Naive thymus-derived CD4-positive, alpha-beta T cell (primary cell): ENCODE measurements at regions not wholly inside any gene's neighbourhood (a gene's known extent, or its start where the extent isn't known, plus 50 kb on each side); places are given as distances from the start of the nearest gene placed in this dataset.

ENCODE experiments used
- ATAC-seq: fragments of 150-1000 bp; cut with Tn5 transposase; 2 replicates; pipeline ENCODE4 v1.10.0; 2021; ENCODE audit warnings: mild to moderate bottlenecking, moderate library complexity
- CTCF ChIA-PET: fragments of 350-600 bp; sonication (Branson Sonifier 250); formaldehyde crosslinking; loops from one replicate; lab custom pipeline; 2021; ENCODE audit warnings: antibody characterized with exemption; lab: Charles Lee
- POLR2A ChIA-PET: fragments of 350-600 bp; sonication (Branson Sonifier 250); formaldehyde crosslinking; loops from one replicate; lab custom pipeline; 2021; ENCODE audit warnings: antibody characterized with exemption, inconsistent platforms; lab: Charles Lee
- DNase-seq, 9 donors: peaks; one replicate each; pipeline versions ENCODE4 v3.0.0 to v3.0.0-alpha.2; 2020 to 2022; ENCODE audit warnings: mixed read lengths in 1 of 9
- H3K27ac ChIP-seq: one replicate; pipeline ENCODE4 v1.7.0; 2013; ENCODE audit warnings: mild to moderate bottlenecking, low read depth, low read length, moderate library complexity
- H3K27me3 ChIP-seq, 2 donors: one replicate each; pipeline ENCODE4 v1.7.0; 2013; ENCODE audit warnings: low read length in 2 of 2, mild to moderate bottlenecking in 2 of 2, moderate library complexity in 2 of 2; ENCODE audit not compliant: control insufficient read depth in 2 of 2, insufficient read depth in 2 of 2
- H3K36me3 ChIP-seq, 3 experiments: 1 replicate in 2 of 3; 2 replicates in 1 of 3; pipeline ENCODE4 v1.7.0; 2013; ENCODE audit warnings: low read length in 3 of 3, mild to moderate bottlenecking in 3 of 3, moderate library complexity in 1 of 3; ENCODE audit not compliant: insufficient read depth in 3 of 3, control insufficient read depth in 2 of 3
- H3K4me1 ChIP-seq, 2 donors: one replicate each; pipeline ENCODE4 v1.7.0; 2013; ENCODE audit warnings: low read length in 2 of 2, mild to moderate bottlenecking in 2 of 2, moderate library complexity in 1 of 2; ENCODE audit not compliant: control insufficient read depth in 2 of 2, insufficient read depth in 2 of 2
- H3K4me3 ChIP-seq: 2 replicates; pipeline ENCODE4 v1.7.0; 2013; ENCODE audit warnings: mild to moderate bottlenecking, low read length
- H3K9me3 ChIP-seq, 3 experiments: 1 replicate in 2 of 3; 2 replicates in 1 of 3; pipeline ENCODE4 v1.7.0; 2013; ENCODE audit warnings: low read length in 3 of 3; ENCODE audit not compliant: control insufficient read depth in 2 of 3
- H3K27ac Mint-ChIP-seq, 9 donors: one replicate each; pipeline ENCODE4 v1.8.0; 2020 to 2022; ENCODE audit warnings: mixed read lengths in 9 of 9, mild to moderate bottlenecking in 8 of 9, moderate library complexity in 5 of 9, inconsistent platforms in 2 of 9
- H3K27me3 Mint-ChIP-seq, 5 donors: one replicate each; pipeline ENCODE4 v1.8.0; 2021 to 2022; ENCODE audit warnings: mixed read lengths in 5 of 5, mild to moderate bottlenecking in 1 of 5
- H3K36me3 Mint-ChIP-seq, 5 donors: one replicate each; pipeline ENCODE4 v1.8.0; 2020 to 2022; ENCODE audit warnings: mixed read lengths in 5 of 5, mild to moderate bottlenecking in 3 of 5, inconsistent platforms in 1 of 5
- H3K4me1 Mint-ChIP-seq, 7 donors: one replicate each; pipeline ENCODE4 v1.8.0; 2020 to 2022; ENCODE audit warnings: mixed read lengths in 7 of 7, mild to moderate bottlenecking in 3 of 7, inconsistent platforms in 1 of 7
- H3K4me3 Mint-ChIP-seq, 10 donors: one replicate each; pipeline ENCODE4 v1.8.0; 2020 to 2022; ENCODE audit warnings: mild to moderate bottlenecking in 10 of 10, mixed read lengths in 10 of 10, moderate library complexity in 6 of 10, inconsistent platforms in 2 of 10
- H3K9me3 Mint-ChIP-seq, 11 donors: one replicate each; pipeline ENCODE4 v1.8.0; 2020 to 2022; ENCODE audit warnings: mixed read lengths in 11 of 11, mild to moderate bottlenecking in 4 of 11, inconsistent platforms in 1 of 11, moderate library complexity in 1 of 11
- intact Hi-C, 2 donors: fragments of 100-400 bp; cut with micrococcal nuclease; formaldehyde crosslinking; loops; one replicate each; pipeline ENCODE4 v1.15.1; 2023

DNA sequence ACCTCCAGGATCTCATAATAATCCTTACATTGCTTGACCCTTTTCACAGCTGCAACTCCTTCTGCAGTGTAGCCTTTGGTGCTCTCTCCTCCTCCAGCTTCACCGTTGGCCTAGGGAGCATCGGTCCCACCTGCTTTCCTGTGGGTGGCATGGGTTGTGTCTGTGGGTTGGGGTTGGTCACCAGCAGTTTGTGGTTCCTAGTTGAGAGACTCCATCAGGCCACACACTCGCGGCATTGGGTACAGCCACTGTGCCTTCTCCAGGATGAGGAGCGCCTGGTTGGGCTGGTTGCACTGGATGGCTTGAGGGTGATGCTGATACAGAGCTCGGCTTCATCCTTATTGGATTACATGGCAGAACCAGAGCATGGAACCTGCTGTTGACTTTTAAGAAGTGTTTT is 69.4 kb upstream of the SPRED2 start:
- Histone ChIP-seq H3K27me3 (no peaks in the 10 kb centered on the region), H3K36me3 (no peaks in the 10 kb centered on the region), H3K4me1 (no peaks in the 10 kb centered on the region), H3K27ac (no peak overlapping the region), H3K4me3 (no peak overlapping the region), H3K9me3 (no peaks in the 10 kb centered on the region)
- Mint-ChIP-seq H3K36me3 (no peaks in the 10 kb centered on the region), H3K27me3 (peaks cover 2 to 17% (median 11%) of the 10 kb centered on the region in 5 donors), H3K4me1 (no peaks in the 10 kb centered on the region), H3K4me3 (no peak overlapping the region), H3K9me3 (no peaks in the 10 kb centered on the region), H3K27ac (no peak overlapping the region)
- DNase-seq (no peak), ATAC-seq (no peak)
- ChIA-PET POLR2A (no interaction called here), CTCF (no interaction called here)
- intact Hi-C loops, result no loop called here

DNA sequence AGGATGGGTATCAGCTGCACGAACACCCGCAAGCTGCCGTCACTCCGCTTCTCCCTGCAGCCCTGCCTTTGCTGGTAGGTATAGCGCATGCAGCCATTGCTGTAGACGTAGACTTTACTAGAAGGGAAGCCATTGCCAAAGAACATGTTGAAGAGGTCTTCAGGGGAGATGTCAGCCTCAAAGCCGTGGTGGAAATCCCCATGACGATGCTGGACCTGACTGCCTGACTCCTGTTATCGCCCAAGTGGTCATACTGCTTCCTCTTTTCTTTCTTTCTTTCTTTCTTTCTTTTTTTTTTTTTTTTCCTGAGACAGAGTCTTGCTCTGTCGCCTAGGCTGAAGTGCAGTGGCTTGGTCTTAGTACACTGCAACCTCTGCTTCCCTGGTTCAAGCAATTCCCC is 68.7 kb upstream of the SPRED2 start:
- Histone ChIP-seq H3K27me3 (no peaks in the 10 kb centered on the region), H3K36me3 (no peaks in the 10 kb centered on the region), H3K4me1 (no peaks in the 10 kb centered on the region), H3K27ac (no peak overlapping the region), H3K4me3 (no peak overlapping the region), H3K9me3 (no peaks in the 10 kb centered on the region)
- Mint-ChIP-seq H3K4me1 (no peaks in the 10 kb centered on the region), H3K4me3 (no peak overlapping the region), H3K27ac (no peak overlapping the region), H3K9me3 (no peaks in the 10 kb centered on the region), H3K36me3 (no peaks in the 10 kb centered on the region), H3K27me3 (peaks cover 2 to 17% (median 11%) of the 10 kb centered on the region in 5 donors)
- CTCF ChIA-PET, result no interaction called here
- DNase-seq (no peak), ATAC-seq (no peak)
- intact Hi-C loops, result no loop called here
- POLR2A ChIA-PET, result no interaction called here

DNA sequence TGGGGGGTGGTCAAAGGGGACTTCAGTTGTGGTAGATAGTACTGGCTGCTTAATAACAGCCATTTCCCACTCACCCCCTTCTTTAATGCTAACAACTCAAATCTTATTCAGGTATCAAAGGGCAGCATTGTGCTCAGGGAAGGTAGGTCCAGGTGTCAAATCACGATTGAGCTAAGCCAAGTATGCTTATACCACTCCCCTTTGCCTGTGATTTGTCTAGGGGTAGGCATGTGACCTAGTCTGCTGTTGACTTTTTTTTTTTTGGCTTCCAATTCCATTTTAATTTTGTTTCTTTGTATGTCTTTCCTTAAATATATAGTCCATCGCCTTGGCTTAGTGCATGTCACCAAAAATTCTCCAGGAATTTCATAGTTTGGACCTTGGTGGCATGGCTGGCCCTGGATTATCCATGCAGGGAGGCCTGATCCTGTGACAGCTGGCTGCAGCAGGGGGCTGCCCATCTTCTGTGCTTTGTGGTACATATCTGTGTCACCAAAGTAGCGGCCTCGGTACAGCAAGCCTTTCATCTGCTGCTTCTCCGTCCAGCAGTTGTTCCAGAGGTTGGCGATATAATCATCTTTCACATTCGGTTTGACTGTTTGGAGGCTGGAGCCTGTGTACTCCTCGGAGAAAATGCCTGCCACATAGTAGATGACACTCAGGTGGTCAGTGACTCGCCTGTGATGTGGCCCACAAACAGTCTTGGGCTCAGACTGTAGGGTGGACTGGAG is 68.1 kb upstream of the SPRED2 start:
- POLR2A ChIA-PET, result no interaction called here
- peaks cover 2 to 17% (median 11%) of the 10 kb centered on the region in 5 donors for H3K27me3 Mint-ChIP-seq

DNA sequence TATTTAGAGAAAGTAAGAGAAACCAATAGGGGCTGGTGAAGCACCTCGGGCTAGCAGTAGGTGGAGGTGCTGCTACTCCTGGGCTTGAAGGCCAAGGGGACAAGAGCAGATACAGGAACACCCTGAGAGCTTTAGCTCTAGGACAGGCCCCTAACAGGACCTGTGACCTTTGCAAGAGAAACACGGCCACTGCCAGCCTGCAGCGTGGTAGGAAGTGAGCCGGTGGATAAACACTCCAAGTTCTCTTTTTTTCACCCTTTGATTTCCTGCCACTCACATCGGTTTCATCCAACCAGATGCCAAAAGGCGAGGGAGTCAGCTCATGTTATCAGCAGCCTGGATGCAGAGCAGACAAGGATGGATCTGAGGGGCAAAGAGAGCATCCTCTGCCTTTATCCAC is 66.8 kb upstream of the SPRED2 start:
- ATAC-seq, result no peak
- H3K27ac ChIP-seq, result no peak overlapping the region
- no peak overlapping the region for H3K4me3 ChIP-seq
- H3K9me3 ChIP-seq, result no peaks in the 10 kb centered on the region
- Mint-ChIP-seq H3K4me1 (no peaks in the 10 kb centered on the region), H3K36me3 (no peaks in the 10 kb centered on the region), H3K4me3 (no peak overlapping the region), H3K27ac (no peak overlapping the region), H3K9me3 (no peaks in the 10 kb centered on the region), H3K27me3 (peaks cover 5 to 17% (median 11%) of the 10 kb centered on the region in 5 donors)
- intact Hi-C loops, result no loop called here
- POLR2A ChIA-PET, result no interaction called here
- no peak for DNase-seq
- H3K27me3 ChIP-seq, result no peaks in the 10 kb centered on the region
- H3K4me1 ChIP-seq, result no peaks in the 10 kb centered on the region
- CTCF ChIA-PET, result no interaction called here
- H3K36me3 ChIP-seq, result no peaks in the 10 kb centered on the region

More for the DNA sequence above, 68.1 kb upstream of the SPRED2 start:
- H3K4me1 Mint-ChIP-seq, result no peaks in the 10 kb centered on the region
- H3K9me3 ChIP-seq, result no peaks in the 10 kb centered on the region
- ATAC-seq (no peak), DNase-seq (no peak)
- no peaks in the 10 kb centered on the region for H3K27me3 ChIP-seq
- no peaks in the 10 kb centered on the region for H3K9me3 Mint-ChIP-seq
- intact Hi-C loops, result no loop called here
- H3K27ac ChIP-seq, result no peak overlapping the region
- H3K4me3 Mint-ChIP-seq, result no peak overlapping the region
- no peak overlapping the region for H3K4me3 ChIP-seq
- no peaks in the 10 kb centered on the region for H3K36me3 Mint-ChIP-seq
- no peaks in the 10 kb centered on the region for H3K4me1 ChIP-seq
- no peaks in the 10 kb centered on the region for H3K36me3 ChIP-seq
- no peak overlapping the region for H3K27ac Mint-ChIP-seq
- CTCF ChIA-PET, result no interaction called here

DNA sequence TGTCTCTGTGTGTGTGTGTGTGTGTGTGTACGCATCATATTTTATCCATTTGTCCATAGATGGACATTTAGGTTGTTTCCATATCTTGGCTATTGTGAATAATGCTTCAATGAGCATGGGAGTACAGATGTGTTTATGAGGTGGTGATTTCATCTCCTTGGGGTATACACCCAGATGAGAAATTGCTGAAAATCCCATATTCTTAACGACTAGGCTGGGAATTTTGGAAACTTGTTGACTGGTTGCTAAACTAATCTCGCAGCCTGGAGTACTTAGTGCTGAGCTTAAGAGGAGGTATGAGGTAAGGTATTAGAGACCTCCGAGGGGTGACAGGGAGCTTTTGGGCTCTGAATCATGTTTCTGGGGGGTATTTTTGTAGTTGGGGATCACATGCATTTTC is 66.0 kb upstream of the SPRED2 start:
- POLR2A ChIA-PET, result no interaction called here
- Histone ChIP-seq H3K27me3 (no peaks in the 10 kb centered on the region), H3K9me3 (no peaks in the 10 kb centered on the region), H3K36me3 (no peaks in the 10 kb centered on the region), H3K4me3 (no peak overlapping the region), H3K4me1 (no peaks in the 10 kb centered on the region), H3K27ac (no peak overlapping the region)
- H3K27ac Mint-ChIP-seq, result no peak overlapping the region
- H3K4me3 Mint-ChIP-seq, result no peak overlapping the region
- H3K36me3 Mint-ChIP-seq, result no peaks in the 10 kb centered on the region
- intact Hi-C loops, result no loop called here
- CTCF ChIA-PET, result no interaction called here
- H3K4me1 Mint-ChIP-seq, result no peaks in the 10 kb centered on the region
- peaks cover 5 to 17% (median 11%) of the 10 kb centered on the region in 5 donors for H3K27me3 Mint-ChIP-seq
- H3K9me3 Mint-ChIP-seq, result no peaks in the 10 kb centered on the region
- no peak for ATAC-seq
- DNase-seq, result no peak

DNA sequence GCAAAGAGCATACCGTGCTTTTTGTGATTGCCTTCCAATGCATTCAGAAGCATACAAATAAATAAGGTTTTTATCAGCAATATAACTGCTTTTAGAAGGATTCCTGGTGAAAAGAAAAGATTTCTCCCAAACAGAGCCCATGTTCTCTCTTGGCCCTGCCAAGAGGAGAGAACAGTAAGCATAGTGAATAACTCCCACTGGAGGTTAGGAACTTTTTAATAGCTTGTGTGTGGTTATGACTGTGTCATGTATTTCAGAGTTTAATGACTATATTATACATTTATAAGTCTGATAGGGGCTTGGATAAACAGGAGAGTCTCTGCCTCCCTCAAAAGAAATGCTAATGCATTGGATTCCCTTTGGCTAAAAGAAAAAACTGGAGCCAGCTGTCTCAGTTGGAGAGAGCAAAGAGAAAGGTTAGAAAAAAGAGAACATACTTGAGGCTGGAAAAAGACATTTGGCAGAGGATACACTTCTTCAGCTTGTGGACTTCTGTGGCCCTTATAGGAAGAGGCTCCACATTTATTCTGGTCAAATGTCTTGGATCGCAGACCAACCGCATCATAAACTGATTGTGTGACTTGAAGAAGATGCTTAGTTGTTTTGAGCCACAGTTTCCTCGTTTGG is 63.0 kb upstream of the SPRED2 start:
- H3K36me3 ChIP-seq, result no peaks in the 10 kb centered on the region
- H3K4me3 ChIP-seq, result no peak overlapping the region
- CTCF ChIA-PET, result no interaction called here
- H3K27ac ChIP-seq, result no peak overlapping the region
- H3K27me3 ChIP-seq, result no peaks in the 10 kb centered on the region
- peaks cover 5 to 21% (median 16%) of the 10 kb centered on the region in 5 donors for H3K27me3 Mint-ChIP-seq
- H3K4me1 Mint-ChIP-seq, result no peaks in the 10 kb centered on the region
- intact Hi-C loops, result no loop called here
- no peak overlapping the region for H3K27ac Mint-ChIP-seq
- no peaks in the 10 kb centered on the region for H3K36me3 Mint-ChIP-seq
- no peak overlapping the region for H3K4me3 Mint-ChIP-seq
- no peaks in the 10 kb centered on the region for H3K9me3 ChIP-seq
- no peaks in the 10 kb centered on the region for H3K4me1 ChIP-seq
- peaks cover 0 to under 1% (median 0%) of the 10 kb centered on the region in 11 donors for H3K9me3 Mint-ChIP-seq
- DNase-seq, result no peak
- POLR2A ChIA-PET, result no interaction called here
- ATAC-seq, result no peak

DNA sequence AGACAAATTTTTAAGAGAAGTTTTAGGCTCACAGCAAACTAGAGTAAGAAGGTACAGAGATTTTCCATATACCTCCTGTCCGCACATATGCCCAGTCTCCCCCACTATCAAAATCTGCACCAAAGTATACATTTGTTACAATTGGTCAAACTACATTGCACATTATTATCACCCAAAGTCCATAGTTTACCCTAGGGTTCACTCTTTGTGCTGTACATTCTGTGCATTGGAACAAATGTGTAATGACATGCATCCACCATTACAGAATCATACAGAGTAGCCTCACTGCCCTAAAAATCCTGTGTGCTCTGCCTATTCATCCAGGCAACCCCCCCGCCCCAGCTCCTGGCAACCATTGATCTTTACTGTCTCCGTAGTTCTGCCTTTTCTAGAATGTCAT is 61.7 kb upstream of the SPRED2 start:
- CTCF ChIA-PET, result no interaction called here
- no peak overlapping the region for H3K27ac Mint-ChIP-seq
- H3K4me3 Mint-ChIP-seq, result no peak overlapping the region
- POLR2A ChIA-PET, result no interaction called here
- no peak overlapping the region for H3K4me3 ChIP-seq
- no peaks in the 10 kb centered on the region for H3K36me3 ChIP-seq
- H3K9me3 ChIP-seq, result no peaks in the 10 kb centered on the region
- peaks cover 5 to 22% (median 16%) of the 10 kb centered on the region in 5 donors for H3K27me3 Mint-ChIP-seq
- no peak for DNase-seq
- no peaks in the 10 kb centered on the region for H3K27me3 ChIP-seq
- H3K4me1 ChIP-seq, result no peaks in the 10 kb centered on the region
- no peak for ATAC-seq
- intact Hi-C loops, result no loop called here
- peaks cover 0 to 5% (median 0%) of the 10 kb centered on the region in 5 donors for H3K36me3 Mint-ChIP-seq
- H3K9me3 Mint-ChIP-seq, result peaks cover 0 to 11% (median under 1%) of the 10 kb centered on the region in 11 donors
- H3K27ac ChIP-seq, result no peak overlapping the region
- no peaks in the 10 kb centered on the region for H3K4me1 Mint-ChIP-seq
